ENCODE measurements at regions not wholly inside any gene's neighbourhood (a gene's known extent, or its start where the extent isn't known, plus 50 kb on each side); places are given as distances from the start of the nearest gene placed in this dataset.

DNA sequence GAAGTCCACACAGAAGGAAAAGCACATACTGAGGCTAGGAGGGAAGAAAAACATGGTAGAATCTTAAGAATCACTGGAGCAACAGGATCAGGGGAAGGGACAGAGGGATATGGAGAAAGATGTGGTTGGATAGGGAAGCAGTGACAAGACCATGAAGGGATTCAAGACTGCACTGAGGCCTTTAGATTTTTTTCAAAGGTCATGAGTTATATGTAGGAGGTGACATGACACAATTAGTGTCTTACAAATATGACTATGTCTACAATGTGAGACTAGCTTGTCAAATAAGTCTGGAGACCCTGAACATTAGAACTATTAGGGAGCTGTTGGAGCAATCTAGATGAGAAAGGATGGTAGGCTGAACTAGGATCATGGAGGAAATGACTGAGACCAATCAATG lies 1130.3 kb upstream of the ZEB2 start:
- H2BK20ac ChIP-seq (ENCODE audit: low read depth, low read length, poor library complexity, severe bottlenecking), result no peak overlapping the region
- H3K18ac ChIP-seq (ENCODE audit: insufficient read length, low read depth, low read length), result no peak overlapping the region
- H3K9me3 ChIP-seq (ENCODE audit: control insufficient read depth, low read depth, low read length), result no peaks in the 10 kb centered on the region
- H3K79me2 ChIP-seq (ENCODE audit: insufficient read depth, low read length), result no peaks in the 10 kb centered on the region
- H3K23ac ChIP-seq (ENCODE audit: insufficient read length, low read depth, low read length), result no peak overlapping the region
- H3K4ac ChIP-seq (ENCODE audit: low read depth, low read length), result no peak overlapping the region
- H3K4me1 ChIP-seq (ENCODE audit: insufficient read depth, low read length), result no peaks in the 10 kb centered on the region
- H3K4me1 Mint-ChIP-seq, result no peaks in the 10 kb centered on the region
- no peak overlapping the region for H4K91ac ChIP-seq (ENCODE audit: insufficient read length, low read depth, low read length)
- H4K8ac ChIP-seq (replicated peaks; ENCODE audit: insufficient read length, low read depth, low read length), result no peak overlapping the region
- no peaks in the 10 kb centered on the region for H3K27me3 Mint-ChIP-seq (ENCODE audit: low read depth)
- no peak for TF ChIP-seq CTCF (conservative IDR thresholded peaks at IDR 0.05)
- no peaks in the 10 kb centered on the region for H3K9me3 Mint-ChIP-seq
- no peak overlapping the region for H3K4me2 ChIP-seq (ENCODE audit: insufficient read depth, insufficient read length, low read length)
- no peak overlapping the region for H2BK12ac ChIP-seq (ENCODE audit: insufficient read length, low read depth, low read length)
- no peak for DNase-seq
- no peak overlapping the region for H3T11ph ChIP-seq (ENCODE audit: low read length)
- H4K5ac ChIP-seq (ENCODE audit: insufficient read length, low read depth, low read length), result no peak overlapping the region
- H2BK15ac ChIP-seq (ENCODE audit: low read depth, low read length), result no peak overlapping the region
- H3K27ac ChIP-seq (ENCODE audit: insufficient read length, low read depth, low read length), result no peak overlapping the region
- no peak overlapping the region for H2AK5ac ChIP-seq (ENCODE audit: insufficient read length, low read length)
- H3K56ac ChIP-seq (ENCODE audit: insufficient read length, low read depth, low read length), result no peak overlapping the region
- H3K9ac ChIP-seq (ENCODE audit: extremely low read depth, insufficient read length, low read length), result no peak overlapping the region
- no peak overlapping the region for H2BK120ac ChIP-seq (ENCODE audit: low read depth, low read length, poor library complexity, severe bottlenecking)
- no peak overlapping the region for H3K4me3 Mint-ChIP-seq
- no peak overlapping the region; a peak in 1 of 7 replicates for H3K27ac Mint-ChIP-seq
- H3K79me1 ChIP-seq (ENCODE audit: insufficient read depth, low read depth, low read length, poor library complexity, severe bottlenecking), result no peaks in the 10 kb centered on the region
- no peak overlapping the region for H2BK5ac ChIP-seq (ENCODE audit: insufficient read length, low read length)
- no peaks in the 10 kb centered on the region for H4K20me1 ChIP-seq (ENCODE audit: control insufficient read depth, insufficient read depth, insufficient read length)
- no peaks in the 10 kb centered on the region for H3K27me3 ChIP-seq (ENCODE audit: insufficient read depth, low read length)
- no peaks in the 10 kb centered on the region for H3K23me2 ChIP-seq (ENCODE audit: insufficient read length, low read depth, low read length, poor library complexity, severe bottlenecking)
- no peak overlapping the region for H3K14ac ChIP-seq (ENCODE audit: insufficient read depth, low read length)
- H3K36me3 Mint-ChIP-seq (ENCODE audit: insufficient read depth in 1 of 3, low read depth in 3 of 3), result no peaks in the 10 kb centered on the region
- H2AFZ ChIP-seq (ENCODE audit: low read length), result no peak overlapping the region
